ENCODE measurements at regions not wholly inside any gene's neighbourhood (a gene's known extent, or its start where the extent isn't known, plus 50 kb on each side); places are given as distances from the start of the nearest gene placed in this dataset.

GRCh38 chr6:119626884-119627619, 277.5 kb upstream of the MAN1A1 start:
- no peaks in the 10 kb centered on the region for H3K79me2 ChIP-seq (ENCODE audit: insufficient read depth, low read depth, low read length)
- POLR2A ChIA-PET = interaction anchor here (0.6 to 1.5 kb wide), 3 partner anchors 9 to 283 kb away, joined by 3 to 4 read pairs (median 3); no protein-coding TSS in a partner anchor
- BruUV-seq (replicated peaks) = no TSS peak
- no peak for DNase-seq (ENCODE audit: low spot score)
- no peaks in the 10 kb centered on the region for H3K36me3 ChIP-seq (ENCODE audit: insufficient read depth, low read length)
- no peak overlapping the region for H3K4me3 ChIP-seq (ENCODE audit: low read depth, low read length, poor library complexity, severe bottlenecking)
- H3K9me2 ChIP-seq (ENCODE audit: insufficient read depth, low read length) = no peaks in the 10 kb centered on the region
- CTCF ChIA-PET (ENCODE audit: unreplicated experiment) = interaction anchor here (1.0 kb wide), 1 partner anchor 210 kb away, joined by 4 read pairs; no protein-coding TSS in a partner anchor
- H3K4me2 ChIP-seq (ENCODE audit: low read length) = no peak overlapping the region
- TF ChIP-seq, protein P1, sequence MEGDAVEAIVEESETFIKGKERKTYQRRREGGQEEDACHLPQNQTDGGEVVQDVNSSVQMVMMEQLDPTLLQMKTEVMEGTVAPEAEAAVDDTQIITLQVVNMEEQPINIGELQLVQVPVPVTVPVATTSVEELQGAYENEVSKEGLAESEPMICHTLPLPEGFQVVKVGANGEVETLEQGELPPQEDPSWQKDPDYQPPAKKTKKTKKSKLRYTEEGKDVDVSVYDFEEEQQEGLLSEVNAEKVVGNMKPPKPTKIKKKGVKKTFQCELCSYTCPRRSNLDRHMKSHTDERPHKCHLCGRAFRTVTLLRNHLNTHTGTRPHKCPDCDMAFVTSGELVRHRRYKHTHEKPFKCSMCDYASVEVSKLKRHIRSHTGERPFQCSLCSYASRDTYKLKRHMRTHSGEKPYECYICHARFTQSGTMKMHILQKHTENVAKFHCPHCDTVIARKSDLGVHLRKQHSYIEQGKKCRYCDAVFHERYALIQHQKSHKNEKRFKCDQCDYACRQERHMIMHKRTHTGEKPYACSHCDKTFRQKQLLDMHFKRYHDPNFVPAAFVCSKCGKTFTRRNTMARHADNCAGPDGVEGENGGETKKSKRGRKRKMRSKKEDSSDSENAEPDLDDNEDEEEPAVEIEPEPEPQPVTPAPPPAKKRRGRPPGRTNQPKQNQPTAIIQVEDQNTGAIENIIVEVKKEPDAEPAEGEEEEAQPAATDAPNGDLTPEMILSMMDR (conservative IDR thresholded peaks at IDR 0.05; ENCODE audit: low read length) = no peak
- TF ChIP-seq EZH2phosphoT487 (IDR thresholded peaks at IDR 0.05; ENCODE audit: borderline replicate concordance, low read depth, low read length) = no peak
- H4K20me1 ChIP-seq (ENCODE audit: insufficient read depth, low read length) = no peaks in the 10 kb centered on the region
- H2AFZ ChIP-seq (ENCODE audit: low read length) = peak overlapping the region; percentile 37; the same call in 1 of the 2 replicates
- H3K27ac ChIP-seq (ENCODE audit: low read depth, low read length, poor library complexity, severe bottlenecking) = no peak overlapping the region
- H3K4me1 ChIP-seq (ENCODE audit: insufficient read depth, low read length, poor library complexity, severe bottlenecking) = peaks cover 3% of the 10 kb centered on the region
- peaks cover 5% of the 10 kb centered on the region; the same call in 1 of the 2 replicates for H3K9me3 ChIP-seq (ENCODE audit: low read length)
- intact Hi-C loops (cut with micrococcal nuclease; ENCODE audit: unreplicated experiment) = loop anchor here (5.0 kb wide), 1 partner anchor 275 kb away; no protein-coding TSS in a partner anchor

GRCh38 chr6:119620846-119621555, 271.4 kb upstream of the MAN1A1 start:
- Histone ChIP-seq H3K4me2 (ENCODE audit: low read length) (no peak overlapping the region), H3K9me2 (ENCODE audit: insufficient read depth, low read length) (no peaks in the 10 kb centered on the region), H3K9me3 (ENCODE audit: low read length) (no peaks in the 10 kb centered on the region), H3K4me1 (ENCODE audit: insufficient read depth, low read length, poor library complexity, severe bottlenecking) (peaks cover 5% of the 10 kb centered on the region), H2AFZ (ENCODE audit: low read length) (no peak overlapping the region), H3K4me3 (ENCODE audit: low read depth, low read length, poor library complexity, severe bottlenecking) (no peak overlapping the region), H3K36me3 (ENCODE audit: insufficient read depth, low read length) (no peaks in the 10 kb centered on the region), H3K79me2 (ENCODE audit: insufficient read depth, low read depth, low read length) (no peaks in the 10 kb centered on the region), H3K27ac (ENCODE audit: low read depth, low read length, poor library complexity, severe bottlenecking) (no peak overlapping the region), H4K20me1 (ENCODE audit: insufficient read depth, low read length) (no peaks in the 10 kb centered on the region)
- no peak for DNase-seq (ENCODE audit: low spot score)
- ChIA-PET POLR2A (no interaction called here), CTCF (ENCODE audit: unreplicated experiment) (no interaction called here)
- no peak for TF ChIP-seq EZH2phosphoT487 (IDR thresholded peaks at IDR 0.05; ENCODE audit: borderline replicate concordance, low read depth, low read length)
- TF ChIP-seq, protein P1 (conservative IDR thresholded peaks at IDR 0.05; ENCODE audit: low read length) = no peak
- BruUV-seq (replicated peaks) = no TSS peak
- intact Hi-C loops (cut with micrococcal nuclease; ENCODE audit: unreplicated experiment) = no loop called here
